ENCODE measurements at regions not wholly inside any gene's neighbourhood (a gene's known extent, or its start where the extent isn't known, plus 50 kb on each side); places are given as distances from the start of the nearest gene placed in this dataset.
"Not testable (repeated sequence)": the region's sequence is repeated elsewhere in the genome, so short reads cannot be mapped to it uniquely, and the experiment has no call there.

DNA sequence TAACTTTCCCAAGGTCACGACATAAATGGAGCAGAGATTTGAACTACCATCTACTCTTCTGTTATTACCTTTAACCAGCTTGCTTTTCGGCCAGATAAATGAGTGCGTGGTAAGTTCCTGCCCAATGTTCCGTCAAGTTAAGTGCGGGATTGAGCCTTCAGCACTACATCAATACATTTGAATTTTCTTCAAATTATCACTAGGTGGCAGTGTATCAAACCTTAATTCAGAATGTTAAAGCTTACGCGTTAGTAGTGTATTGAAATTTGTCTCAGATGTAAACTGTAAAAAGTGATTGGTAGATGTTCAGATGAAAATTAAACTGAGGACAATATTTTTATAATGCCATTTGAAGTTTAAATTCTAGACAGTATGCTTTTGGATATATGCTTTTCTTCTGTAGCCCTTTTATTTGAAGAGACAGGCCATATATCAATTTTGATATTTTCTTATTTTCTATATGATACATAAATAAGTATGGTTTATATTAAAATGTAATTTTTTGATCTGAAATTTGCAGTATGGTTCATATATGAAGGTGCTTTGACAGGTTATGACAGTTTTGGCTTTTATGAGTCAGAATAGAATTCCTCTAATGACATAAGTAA is 681.3 kb downstream of the ADCYAP1 start:
- DNase-seq, result peak; percentile 14

DNA sequence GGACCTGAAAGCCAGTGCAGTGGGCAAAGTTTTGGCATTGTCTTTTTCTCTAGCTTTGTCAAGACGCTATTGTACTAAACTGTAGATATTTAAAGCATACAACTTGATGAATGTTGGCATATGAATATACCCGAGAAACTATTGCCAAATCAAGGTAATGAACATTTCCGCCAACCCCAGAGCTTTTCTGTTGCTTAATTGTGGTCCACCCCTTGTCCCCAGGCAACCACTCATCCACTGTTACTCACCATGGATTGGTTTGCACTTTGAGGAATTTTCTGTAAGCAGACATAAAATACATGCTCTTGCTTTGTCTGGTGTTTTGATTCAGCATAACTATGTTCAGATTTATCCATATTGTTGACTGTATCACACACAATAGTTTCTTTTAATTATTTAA is 688.4 kb downstream of the ADCYAP1 start:
- no peak for DNase-seq

DNA sequence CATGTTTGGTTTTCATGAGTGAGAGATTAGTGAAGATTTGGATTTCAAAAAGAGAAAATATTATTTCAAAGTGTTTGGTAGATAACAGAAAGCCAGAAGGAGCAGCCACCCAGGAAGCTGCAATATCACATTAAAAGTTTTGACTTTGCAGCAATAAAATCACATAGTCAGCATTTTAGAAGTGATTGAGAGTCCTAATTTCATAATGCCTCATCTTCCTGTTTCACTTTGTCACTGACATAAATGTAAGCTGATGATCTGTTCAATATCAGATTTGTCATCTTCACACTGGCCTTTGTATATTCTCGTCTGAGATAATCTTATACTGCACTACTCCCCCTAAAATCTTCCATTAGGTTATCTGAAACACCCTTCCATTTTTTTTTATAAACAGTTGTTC is 690.5 kb downstream of the ADCYAP1 start:
- DNase-seq, result no peak

DNA sequence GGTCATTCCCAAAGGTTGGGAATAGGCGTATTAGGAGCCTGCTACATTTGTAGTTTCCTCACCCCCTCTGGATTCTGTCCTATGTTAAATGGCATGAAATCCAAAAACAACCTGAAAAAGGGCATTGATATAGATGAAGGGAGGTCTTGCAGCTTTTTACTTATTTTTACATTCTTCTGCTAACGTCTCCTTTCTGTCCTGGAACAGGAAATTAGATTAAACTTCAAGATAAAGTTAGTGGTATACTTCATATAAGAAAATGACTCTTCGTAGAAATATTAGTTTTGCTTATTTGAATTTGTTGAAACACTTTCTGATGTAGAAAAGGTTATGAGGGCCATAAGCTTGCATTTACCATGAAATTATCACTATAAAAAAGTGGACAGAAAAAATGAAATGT is 694.5 kb downstream of the ADCYAP1 start:
- no peak for DNase-seq

DNA sequence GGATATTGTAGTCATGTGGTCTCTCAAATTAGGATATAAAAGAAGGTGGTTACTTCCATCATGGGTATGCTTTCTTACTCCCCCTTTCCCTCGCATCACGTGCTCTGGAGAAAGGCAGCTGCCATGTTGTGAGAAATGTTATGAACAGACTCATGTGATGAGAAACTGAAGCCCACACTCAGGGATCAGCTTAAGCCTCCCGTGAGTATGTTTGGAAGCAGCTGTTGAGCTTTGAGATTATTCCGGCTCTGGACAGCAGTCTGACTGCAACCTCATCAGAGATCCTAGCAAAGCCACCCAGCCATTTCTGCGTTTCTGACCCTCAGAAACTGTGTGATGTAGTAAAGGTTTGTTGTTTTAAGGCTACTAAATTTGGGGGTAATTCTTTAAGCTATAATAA is 700.1 kb downstream of the ADCYAP1 start:
- DNase-seq, result no peak

DNA sequence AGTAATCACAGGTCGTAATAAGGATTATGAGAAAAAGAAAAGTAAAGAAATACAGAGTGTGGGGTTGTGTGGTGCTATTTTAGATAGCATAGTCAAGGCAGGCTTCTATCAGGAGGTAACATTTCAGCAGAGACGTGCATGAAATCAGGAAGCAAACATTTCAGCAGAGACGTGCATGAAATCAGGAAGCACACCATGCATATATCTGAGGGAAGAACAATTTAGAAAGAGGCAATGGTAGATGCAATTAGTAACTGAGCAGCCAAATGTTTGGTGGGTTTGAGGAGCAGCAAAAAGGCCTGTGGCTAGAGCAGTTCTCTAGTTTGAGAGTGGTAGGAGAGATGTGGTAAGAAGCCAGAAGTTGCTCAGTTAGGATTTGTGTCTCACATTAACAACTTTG is 713.7 kb downstream of the ADCYAP1 start:
- no peak for DNase-seq

DNA sequence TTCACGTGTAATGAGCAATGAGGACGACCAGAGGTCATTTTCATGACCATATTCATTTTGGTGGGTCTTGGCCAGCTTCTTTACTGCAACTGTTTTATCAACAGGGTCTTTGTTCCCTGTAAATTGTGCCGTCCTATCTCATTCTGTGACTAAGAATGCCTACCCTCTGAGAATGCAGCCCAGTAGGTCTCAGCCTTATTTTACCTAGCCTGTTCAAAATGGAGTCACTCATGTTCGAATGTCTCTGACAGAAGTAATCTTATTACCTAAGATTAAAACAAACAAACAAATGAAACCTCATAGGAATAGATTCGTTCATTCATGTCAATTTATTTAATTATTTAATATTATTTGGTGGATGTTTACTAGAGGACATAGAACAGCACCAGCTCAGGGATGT is 714.8 kb downstream of the ADCYAP1 start:
- no peak for DNase-seq

DNA sequence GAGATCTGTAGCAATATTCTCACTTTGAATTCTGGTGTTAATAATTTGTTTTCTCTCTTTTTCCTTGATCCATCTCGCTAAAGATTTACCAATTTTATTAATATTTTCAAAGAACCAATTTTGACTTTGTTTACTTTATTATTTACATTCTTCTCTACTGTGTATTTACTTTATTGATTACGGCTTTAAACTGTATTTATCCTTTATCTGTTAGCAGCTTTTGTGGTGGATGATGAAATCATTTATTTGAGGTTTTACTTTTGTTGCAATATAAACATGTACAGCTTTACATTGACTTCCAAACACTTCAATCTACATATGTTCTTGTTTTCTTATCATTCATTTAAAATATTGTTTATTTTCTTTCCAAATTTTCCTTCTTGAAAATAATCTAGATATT is 719.9 kb downstream of the ADCYAP1 start:
- no peak for DNase-seq

DNA sequence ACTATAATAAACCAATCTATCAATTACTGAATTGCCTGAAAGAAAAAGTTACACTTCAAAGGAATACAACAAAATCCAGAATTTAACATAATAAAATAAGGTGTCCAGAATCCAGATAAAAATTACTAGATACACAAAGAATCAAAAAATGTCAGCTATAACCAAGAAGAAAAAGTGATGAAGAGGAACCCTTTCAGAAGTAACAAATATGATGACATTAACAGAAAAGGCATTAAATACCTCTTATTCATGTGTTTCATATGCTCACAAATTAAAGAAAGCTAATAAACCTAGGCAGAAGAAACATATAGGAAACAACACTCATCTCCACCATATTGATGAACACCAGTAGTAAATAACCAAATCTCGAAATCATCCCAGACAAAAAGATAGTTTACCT is 722.8 kb downstream of the ADCYAP1 start:
- DNase-seq, result no peak

DNA sequence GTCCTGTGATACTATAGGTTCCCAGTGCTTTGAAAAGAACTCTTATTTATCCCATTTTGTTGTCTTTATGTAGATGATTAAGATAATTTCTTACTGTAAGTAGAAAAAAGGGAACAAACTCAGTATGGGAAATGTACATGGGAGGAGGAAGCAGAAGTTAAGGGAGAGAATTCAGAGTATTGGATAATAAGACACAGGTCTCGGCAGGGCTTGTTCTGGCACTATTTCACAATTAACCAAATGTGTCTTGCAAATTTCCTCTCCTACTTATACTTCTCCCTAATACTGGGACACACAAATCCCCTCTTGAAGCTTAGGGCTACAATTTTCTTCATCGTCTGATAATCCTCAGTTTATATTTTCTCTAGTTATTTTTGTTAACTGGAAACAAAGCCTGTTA is 744.0 kb downstream of the ADCYAP1 start:
- no peak for DNase-seq

DNA sequence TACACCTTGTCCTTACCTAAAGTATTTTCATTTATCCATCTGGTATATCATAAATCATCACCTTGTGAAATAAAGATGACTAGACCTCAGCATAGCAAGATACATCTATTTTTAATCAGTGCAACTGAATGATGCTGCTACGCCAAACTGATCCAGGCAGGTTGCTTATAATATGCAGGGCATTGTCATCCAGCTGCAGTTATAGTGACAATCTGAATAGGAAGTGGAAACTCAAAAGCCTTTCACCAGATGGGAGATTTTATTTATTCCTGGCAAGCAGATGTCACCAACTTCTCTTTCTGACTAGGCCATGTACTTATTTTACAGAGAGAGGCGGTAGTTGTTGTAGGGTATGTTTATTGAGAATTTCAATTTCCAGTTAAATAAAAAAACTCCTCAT is 747.3 kb downstream of the ADCYAP1 start:
- DNase-seq, result no peak

DNA sequence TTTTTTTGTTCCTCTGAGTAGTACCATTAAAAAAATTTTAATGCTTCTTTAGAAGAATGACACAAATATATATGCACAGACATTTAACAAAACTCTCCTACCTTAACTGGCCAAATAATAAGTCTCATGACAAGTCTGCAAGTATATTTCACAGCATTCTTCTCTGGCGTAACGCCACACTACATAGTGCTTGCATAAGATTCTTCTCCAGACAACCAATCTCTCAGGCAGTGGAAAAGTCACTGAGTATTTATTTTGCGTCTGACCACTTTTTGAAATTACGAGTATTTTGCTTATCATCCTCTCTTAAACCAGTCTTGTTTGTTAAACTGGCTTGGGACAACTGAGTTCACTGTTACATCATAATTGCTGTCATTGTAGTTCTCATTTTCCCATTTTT is 749.2 kb downstream of the ADCYAP1 start:
- DNase-seq, result no peak

DNA sequence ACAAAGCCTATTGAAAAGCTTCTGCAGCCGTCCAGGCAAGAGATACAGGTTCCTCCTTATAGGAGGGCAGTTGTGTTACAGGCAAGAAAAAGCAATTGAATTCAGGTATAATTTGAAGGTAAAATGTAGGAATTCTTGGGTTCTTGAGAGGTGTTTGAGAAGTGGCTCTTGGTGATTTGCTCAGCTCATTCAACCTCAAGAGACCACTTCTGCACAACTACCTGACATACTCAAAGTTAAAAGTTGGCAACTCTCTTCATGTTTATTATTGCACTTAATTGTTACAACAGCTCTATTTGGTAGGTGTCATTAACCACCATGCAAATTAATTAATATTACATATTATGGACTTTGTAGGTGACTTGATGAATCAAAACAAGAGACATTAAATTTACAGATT is 753.2 kb downstream of the ADCYAP1 start:
- no peak for DNase-seq

DNA sequence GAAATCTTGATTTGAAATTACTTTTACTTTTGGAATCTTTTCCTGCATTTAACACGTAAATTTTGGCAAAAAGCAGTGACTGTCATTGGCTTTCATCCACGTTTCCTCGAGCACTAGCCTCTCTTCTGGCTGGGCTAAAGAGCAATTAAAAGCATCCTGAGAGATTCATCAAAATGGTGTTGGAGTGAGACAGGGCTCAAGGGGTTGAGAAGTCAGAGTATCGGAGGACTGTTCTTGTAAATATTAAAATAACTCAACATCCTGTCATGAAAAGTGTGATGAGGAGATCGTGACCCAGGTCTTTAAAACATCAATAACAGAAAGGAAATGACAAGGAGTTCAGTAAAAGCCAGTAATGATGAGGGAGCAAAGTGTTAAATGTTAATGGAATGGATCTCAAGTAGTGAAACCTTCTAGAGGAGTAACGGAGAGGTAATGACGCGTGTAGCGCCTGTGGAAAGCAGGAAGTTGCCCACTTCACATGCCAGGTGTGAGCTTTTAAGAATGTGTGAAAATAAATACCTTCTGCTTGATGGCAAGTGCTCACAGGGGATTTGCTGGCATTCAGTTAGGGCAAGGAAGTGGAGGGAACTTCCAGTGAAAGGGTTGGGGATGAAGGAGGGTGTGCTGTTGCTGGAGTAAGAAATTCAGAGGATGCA is 754.4 kb downstream of the ADCYAP1 start:
- no peak for DNase-seq

DNA sequence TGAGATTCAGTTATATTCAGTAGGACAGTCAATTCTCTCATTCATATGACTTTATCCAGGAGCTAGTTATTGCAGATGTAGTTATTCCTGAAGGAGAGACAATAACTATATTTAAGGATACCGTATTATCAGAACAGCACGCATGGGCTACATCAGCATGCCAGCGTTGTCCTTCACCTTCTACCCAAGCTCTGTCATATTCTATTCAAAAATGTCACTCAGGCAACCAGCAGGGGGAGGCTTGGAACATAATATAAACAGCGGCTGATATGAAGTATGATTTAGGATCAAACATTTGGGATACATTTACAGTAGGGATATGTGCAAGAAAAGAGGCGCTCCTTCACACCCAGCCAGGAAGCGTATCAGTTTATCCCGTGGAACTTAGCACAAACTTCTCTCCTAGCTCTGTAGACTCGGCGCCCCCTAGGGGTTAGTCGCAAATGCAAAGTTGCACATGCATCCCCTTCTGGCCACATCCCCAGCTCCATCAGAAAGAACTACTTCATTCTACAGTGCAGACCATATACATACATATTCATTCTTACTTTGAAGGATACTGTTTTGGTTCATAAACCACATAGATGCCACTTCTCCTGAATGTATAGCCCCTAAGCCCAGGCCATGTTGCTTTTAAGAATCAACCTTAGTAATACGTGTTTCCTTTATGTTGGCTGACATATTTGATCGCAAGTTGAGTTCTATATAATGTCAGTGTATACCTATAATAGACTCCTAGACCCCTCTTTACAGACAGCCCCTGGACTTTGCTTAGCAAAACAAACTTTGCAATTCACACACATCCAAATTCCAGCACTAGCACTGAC is 759.4 kb downstream of the ADCYAP1 start:
- DNase-seq, result peak; percentile 2

DNA sequence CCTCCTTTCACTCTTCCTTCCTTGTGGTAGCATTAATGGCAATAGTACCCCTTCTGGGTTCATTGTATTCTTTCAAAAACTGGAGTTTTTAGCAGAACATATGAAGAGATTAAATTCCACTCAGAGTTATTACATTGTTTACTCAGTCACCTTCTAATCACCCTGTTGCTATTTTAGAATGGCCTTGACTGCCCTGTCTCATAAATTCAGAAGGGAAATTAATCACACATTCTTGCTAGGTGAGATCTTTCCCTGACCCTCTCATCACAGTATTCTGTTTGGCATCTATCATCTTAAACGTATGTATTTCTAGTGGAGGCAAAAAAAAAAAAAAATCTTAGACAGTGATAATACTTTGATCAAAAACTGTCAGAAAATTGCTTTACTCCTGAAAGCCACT is 760.4 kb downstream of the ADCYAP1 start:
- no peak for DNase-seq

DNA sequence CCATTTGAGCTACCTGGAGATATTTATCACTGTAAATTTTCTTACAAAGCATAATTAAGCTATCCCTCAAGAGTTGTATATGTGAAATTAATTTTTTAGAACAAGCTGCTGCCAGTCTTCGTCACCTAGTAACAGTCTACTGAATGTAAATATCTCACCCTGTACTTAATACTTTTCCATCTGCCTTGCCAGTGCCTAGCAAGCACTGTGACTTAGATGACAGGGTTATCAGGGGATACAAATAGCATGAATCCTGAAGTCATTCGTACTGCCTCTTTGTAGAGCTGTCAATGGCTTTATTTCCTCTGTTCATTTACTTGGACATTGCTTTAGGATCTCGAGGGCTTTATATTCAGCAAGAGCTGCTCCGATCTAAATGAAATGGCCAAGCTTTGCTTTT is 763.6 kb downstream of the ADCYAP1 start:
- no peak for DNase-seq

DNA sequence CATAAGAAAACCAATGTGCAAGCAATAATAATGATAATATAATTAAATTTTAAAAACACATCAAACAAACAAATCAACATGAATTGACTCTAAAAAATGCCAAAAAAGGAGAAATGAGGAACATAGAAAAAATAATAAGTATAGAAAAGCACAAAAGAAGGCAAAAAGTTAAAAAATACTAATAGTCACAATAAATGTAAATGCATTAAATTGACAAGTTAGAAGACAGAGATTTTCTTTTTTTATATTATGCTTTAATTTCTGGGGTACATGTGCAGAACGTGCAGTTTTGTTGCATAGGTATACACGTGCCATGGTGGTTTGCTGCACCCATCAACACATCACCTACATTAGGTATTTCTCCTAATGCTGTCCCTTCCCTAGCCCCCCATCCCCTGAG is 767.0 kb downstream of the ADCYAP1 start:
- not testable (repeated sequence) for DNase-seq

DNA sequence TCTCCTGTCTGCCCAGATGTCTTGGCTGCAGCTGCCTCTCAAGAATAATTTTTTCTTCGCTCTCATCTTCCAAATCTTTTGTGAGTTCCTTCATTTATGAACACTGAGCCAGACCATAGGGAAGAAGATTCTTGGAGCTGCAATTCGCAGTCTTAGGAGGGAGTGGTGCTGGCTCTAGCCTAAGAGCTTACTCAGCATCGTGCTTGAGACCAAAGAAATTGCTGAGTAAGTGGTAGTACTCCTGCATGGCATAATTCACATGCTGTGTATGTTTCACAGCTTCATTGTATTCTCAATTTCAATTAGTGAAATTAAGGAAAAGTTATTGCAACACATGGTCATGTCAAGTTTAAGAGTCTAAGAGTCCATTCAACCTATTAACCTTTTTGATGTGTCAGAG is 771.7 kb downstream of the ADCYAP1 start:
- DNase-seq, result no peak

DNA sequence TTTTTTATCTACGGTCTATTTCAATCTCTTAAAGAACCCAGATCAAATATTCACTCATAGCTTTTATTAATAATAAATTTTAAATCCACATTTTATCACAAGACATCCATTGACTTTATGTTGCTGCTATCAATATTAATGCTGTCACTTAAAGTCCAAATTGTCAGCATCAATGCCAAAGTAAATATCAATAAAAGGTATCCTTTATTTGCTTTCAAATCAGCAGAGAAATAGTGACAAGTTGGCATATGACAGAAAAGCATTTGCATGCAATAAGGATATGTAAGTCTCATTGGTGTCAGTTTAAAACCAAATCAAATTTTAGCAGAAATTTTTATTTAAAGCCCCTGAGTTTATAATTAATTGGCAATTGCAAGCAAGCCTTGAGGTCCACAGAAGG is 775.4 kb downstream of the ADCYAP1 start:
- no peak for DNase-seq

DNA sequence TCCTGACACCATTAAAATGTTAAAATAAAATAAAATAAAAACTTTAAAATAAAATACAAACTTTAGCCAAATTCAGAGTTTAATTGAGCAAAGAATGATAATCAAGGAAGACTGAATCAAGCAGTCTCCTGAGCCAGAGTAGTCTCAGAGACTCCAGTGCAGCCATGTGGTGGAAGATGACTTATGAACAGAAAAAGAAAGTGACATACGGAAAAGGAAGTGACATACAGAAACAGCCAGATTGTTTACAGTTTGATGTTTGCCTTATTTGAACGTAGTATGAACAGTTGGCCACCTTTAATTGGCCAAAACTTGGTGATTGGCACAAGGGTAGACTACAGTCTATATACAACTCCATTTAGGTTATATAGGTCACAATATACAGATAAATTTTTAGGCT is 787.2 kb downstream of the ADCYAP1 start:
- DNase-seq, result no peak

DNA sequence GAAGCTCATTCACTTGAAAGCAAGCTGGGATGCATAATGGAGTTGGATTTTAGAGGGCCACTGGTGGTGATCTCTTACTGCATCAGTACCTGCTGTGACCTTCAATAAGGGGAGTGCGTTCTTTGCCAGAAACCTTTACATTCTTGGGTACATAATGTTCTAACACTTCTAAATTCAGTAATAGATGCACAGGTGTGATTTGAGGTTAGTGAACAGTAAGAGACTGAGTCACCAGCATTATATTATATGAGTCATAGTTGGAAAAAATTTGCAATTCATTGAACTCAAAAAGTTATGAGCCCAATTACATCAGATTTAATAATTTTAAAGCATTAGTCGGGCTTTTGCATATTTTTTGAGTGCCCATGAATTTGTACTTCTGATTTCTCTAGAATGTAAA is 803.3 kb downstream of the ADCYAP1 start:
- no peak for DNase-seq

DNA sequence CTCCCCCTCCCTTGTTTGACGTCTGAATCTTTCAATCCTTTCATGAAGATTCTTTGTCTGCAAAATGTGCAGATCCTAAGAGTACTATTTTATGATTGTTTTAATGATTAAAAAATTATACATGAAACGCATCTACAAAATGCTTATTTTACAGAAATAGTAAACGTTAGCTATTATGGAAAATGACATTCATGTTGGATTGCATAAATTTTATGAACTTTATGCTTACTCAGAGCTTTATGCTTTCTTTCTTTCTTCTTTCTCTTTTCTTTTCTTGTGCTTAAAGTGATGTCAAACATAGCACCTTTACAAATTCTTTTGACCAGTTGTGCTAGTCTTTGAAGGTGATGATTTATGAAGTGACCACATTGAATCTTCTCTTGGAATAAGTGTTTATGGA is 805.4 kb downstream of the ADCYAP1 start:
- no peak for DNase-seq

DNA sequence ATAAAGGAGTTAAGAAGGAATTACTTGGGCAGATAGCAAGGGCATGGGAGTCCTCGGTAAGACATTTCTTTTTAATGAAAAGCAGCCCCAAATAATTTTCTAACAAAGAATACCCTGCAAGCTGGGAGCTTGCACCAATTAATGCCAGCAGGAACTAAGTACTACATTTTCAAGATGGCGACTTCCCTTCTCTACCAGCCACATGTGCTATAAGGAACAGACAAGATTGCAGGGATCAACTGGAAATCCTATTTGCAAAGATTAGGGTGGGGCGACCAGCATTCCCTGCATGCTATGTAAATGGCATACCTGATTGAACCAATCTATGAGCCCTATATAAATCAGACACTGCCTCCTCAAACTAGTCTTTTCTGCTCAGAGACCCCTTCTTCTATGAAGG is 827.5 kb downstream of the ADCYAP1 start:
- DNase-seq, result no peak
